GM18870 (cell line): ENCODE measurements at regions not wholly inside any gene's neighbourhood (a gene's known extent, or its start where the extent isn't known, plus 50 kb on each side); places are given as distances from the start of the nearest gene placed in this dataset.

Experiments
- ATAC-seq: cut with Tn5 transposase; IDR thresholded peaks from one replicate; pipeline ENCODE4 v1.9.1; 2021; ENCODE audit warnings: moderate library complexity; ENCODE audit not compliant: unreplicated experiment

- no peak for ATAC-seq
These were observed 241.2 kb upstream of the SKOR2 start for GRCh38 chr18:47492691-47493090.

GRCh38 chr18:47490882-47491281 lies 239.4 kb upstream of the SKOR2 start:
- ATAC-seq, result no peak

DNA sequence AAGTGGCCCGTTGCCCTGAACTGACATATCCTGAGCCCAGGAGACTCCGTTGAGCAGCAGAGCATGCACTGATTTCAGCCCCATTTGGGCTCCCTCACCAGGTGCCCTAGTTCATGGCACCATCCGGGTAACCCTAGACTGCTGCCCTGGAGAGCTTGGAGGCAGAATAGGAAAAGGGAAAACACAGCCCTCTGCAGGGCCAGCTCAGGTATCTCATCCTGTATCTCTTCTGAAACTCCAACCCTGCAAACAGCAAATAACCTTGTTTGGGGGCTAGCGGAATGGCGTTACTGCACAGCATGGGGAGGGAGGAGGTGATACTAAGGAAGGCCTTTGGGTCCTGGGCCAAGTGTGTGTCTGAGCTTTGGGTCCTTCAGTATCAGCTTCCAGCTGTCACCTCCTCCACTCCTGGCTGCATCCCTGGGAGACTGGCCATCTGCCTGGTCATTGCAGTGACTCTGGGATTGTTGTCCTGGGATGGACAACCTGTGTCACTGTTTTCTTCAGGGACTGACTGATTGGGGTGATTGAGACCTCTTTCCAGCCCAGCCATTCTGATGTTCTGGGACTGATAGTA lies 233.8 kb upstream of the SKOR2 start:
- no peak for ATAC-seq

DNA sequence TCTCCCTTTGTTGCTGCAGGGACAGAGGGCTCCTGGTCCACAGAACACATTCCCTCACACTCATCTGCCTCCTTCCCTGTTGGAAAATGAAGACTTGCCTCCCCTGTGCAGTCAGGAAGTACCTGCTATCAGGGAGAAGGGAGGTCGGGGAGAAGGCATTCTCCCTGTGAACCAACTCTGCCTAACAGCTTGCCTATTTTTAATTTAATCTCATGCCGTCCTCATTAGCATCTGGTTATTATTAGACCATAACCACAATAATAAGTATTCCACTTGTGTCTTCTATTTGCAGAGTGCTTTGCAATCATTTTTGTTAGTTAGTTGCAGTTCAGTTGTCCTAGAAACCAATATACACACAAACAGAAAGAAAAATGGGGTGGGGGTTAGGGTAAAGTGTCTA lies 232.6 kb upstream of the SKOR2 start:
- ATAC-seq, result no peak

GRCh38 chr18:47480166-47480565 lies 228.7 kb upstream of the SKOR2 start:
- no peak for ATAC-seq

DNA sequence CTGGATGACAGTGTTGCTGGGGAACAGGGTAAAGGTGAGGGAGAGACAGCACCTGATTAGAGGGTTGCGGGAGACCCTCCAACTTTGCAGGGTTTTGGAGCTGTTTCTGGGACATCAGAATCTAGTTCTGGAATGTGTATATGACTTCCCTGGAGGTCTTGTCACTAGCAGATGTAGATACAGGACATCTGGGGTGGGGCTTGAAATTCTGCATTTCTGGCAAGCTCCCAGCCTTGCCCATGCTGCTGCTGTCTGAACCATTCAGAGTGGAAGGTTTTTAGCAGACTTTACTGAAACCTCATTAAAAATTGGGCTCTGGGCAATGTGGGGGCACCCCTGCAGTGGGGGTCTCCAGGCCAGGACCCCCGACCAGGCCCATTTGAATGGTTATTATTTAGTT lies 220.3 kb upstream of the SKOR2 start:
- no peak for ATAC-seq

DNA sequence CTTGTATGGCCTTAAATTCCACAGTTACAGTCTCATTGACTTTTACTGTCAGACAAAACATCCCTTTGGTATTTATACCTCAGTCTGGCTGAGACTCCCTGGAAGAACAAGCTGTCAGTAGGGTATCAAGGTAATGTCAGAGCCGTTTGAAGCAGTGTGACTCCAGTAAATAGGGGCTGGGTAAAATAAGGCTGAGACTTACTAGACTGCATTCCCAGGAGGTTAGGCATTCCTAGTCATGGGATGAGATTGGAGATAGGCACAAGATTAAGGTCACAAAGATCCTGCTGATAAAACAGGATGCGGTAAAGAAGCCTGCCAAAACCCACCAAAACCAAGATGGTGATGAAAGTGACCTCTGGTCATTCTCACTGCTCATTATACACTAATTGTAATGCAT lies 219.5 kb upstream of the SKOR2 start:
- ATAC-seq, result no peak

- no peak for ATAC-seq
These were observed 218.1 kb upstream of the SKOR2 start for GRCh38 chr18:47469576-47469975.

- no peak for ATAC-seq
These were observed 210.5 kb upstream of the SKOR2 start for GRCh38 chr18:47461977-47462376.

DNA sequence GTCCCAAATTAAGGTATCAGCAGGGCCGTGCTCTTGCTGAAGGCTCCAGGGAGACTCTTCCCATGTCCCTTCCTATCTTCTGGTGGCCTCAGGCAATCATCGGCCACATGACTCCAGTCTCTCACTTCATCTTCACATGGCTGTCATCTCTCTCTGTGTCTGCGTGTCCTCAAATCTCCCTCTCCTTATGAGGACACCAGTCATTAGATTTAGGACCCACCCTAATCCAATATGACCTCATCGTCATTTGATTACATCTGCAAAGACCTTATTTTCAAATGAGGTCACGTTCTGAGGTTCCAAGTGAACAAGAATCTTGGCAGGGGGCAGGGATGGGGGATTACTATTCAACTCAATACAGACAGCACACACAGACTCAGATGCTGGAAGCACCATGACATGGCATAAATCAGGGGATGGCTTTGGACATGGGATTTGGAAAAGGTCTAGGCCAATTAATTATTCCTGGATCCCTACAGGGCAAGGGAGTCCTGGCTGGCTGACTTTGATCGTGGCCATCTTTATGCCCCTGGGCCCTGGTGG lies 210.0 kb upstream of the SKOR2 start:
- no peak for ATAC-seq

DNA sequence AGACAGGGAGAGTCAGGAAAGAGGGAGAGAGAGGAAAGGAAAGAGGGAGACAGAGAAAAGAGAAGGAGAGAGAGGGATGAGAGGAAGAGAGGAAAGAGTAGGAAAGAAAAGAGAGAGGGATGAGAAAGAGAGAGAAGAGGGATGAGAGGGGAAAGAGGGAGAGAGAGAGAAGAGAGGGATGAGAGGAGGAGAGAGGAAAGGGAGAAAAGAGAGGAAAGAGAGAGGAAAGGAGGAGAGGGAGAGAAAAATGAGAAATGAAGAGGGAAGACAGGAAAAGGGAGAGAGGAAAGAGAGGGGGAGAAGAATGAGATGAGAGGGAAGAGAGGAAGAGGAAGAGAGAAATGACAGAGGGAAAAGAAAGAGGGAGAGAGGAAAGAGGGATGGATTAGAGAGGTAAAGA lies 207.0 kb upstream of the SKOR2 start:
- no peak for ATAC-seq

DNA sequence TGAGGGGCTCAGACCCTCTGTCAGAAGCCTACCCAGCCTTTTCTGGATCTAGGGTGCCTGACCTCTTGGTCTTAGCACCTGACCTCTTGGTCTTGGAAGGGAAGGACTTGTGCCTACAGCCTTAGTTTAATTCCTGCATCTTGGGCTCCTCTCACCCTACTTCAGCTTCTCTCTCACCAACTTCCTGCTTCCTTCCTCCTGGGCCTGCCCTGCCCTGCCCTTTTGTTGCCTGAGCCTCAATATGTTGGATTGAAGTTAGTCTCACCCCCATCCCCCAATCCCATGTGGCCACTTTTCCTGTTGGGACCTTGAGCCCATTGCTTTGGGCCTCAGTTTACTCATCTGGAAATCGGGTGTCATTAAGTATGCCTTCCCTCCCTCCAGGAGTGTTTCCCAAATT lies 206.2 kb upstream of the SKOR2 start:
- no peak for ATAC-seq

DNA sequence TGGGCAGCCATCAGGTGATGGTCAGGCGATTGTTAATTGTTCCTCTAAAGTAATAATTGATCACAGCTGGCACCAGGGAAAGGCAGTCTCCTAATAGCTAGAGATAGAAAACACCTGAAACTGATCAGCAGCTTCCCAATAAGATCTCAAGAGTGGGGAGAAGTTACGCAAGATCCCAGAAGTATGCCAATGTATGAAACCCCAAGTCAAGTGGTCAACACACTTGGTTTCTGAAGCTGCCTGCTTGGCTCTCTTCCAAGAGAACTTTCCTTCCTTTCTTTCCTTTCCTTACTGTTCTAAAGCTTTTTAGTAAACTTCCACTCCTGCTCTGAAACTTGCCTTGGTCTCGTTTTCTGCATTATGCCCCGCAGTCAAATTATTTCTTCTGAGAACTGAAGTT lies 201.6 kb upstream of the SKOR2 start:
- ATAC-seq, result no peak

DNA sequence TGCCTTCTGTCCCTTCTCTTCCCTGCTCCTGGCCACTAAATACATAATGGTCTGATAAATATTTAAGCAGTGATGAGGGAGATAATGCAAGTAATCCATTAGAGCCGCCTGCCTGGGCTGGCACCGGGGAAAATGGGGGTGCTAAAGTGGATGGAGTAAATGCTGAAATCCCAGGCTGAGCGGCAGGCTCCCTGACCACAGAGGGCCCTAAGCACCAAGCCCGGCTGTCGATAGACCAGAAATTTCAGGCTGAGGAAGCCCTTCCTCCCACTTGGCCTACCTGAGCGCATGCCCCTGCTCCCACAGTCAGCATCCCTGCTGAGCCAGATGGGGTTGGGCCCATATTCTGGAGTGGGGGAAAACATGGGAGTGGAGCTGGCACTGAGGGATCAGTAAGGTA lies 197.5 kb upstream of the SKOR2 start:
- no peak for ATAC-seq

GRCh38 chr18:47441914-47442313 lies 190.5 kb upstream of the SKOR2 start:
- no peak for ATAC-seq

DNA sequence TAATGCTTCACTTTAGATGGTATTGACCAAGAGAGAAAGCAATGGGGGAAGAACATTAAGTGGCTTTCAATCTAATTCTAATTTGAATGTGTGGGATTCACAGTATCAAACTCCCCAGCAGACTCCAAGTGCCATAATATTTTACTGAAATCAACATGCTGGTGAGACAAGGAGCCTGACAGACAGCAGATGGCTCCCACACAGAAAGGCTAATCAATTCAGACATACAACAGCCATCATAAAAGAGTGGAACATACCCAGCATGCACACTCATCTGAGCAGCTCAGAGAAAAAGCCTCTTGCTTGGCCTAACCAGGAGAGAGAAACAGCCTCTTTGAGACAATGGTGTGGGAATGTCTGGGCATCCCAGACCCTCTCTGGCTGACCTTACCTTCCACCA lies 186.5 kb upstream of the SKOR2 start:
- ATAC-seq, result no peak

- ATAC-seq, result no peak
These were observed 185.4 kb upstream of the SKOR2 start for GRCh38 chr18:47436871-47437270.

DNA sequence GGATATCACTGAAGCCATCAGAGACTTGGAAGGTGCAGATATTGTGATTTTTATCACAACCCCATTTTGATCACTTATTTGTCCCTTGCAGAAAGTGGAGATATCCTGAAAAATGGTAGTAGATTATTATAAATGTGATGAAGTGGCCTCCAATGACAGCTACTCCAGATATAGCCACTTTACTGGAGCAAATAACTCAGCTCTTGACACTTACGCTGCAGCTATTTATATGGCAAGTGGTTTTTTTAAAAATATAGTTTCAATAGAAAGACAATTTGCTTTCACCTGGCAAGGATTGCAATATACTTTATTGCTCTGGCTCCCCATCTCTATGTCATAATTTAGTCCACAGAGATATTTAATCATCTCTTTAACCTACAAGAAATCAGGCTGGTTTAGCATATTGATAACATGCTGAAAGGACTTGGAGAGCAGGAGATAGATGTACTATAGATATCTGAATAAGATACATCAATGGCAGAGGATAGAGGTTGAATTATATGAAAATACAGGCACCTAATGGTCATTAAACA lies 182.8 kb upstream of the SKOR2 start:
- no peak for ATAC-seq

DNA sequence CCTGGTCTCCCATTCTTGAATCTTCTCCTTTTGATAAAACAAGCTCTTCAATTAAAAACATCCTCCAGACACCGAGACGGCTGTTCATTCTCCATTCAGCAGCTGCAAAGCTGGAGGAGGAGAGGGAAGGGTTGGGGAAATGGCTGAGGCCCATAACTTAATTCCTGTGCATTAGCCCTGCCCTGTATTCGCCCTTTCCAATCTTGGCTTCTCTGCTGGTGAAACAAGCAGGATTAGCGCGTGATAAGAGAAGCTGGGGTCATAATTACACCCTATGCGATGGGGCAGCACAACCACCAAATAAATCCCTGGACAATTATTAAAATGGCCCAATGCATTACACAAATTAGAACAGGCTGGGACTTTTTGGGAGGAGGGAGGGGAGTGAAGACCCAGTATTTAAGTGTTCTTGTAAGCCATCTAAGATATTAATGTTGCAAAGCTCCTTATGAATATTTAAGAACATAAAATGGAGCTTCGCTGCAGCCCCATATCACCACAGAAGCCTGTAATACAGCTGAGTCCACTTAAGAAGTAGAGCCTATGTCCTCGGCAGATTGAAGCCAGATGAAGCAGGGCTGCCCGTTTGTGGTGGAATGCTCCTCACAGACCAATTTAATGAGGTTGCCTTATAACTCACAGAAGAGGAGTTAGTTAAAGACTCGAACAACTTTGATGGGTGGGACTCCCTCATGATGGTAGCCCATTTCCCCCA lies 176.6 kb upstream of the SKOR2 start:
- no peak for ATAC-seq

GRCh38 chr18:47427072-47427471 lies 175.6 kb upstream of the SKOR2 start:
- ATAC-seq, result no peak

GRCh38 chr18:47425365-47425764 lies 173.9 kb upstream of the SKOR2 start:
- no peak for ATAC-seq

GRCh38 chr18:47422524-47422923 lies 171.1 kb upstream of the SKOR2 start:
- no peak for ATAC-seq

- ATAC-seq, result no peak
These were observed 168.7 kb upstream of the SKOR2 start for GRCh38 chr18:47420130-47420529.
